ENCODE measurements at regions not wholly inside any gene's neighbourhood (a gene's known extent, or its start where the extent isn't known, plus 50 kb on each side); places are given as distances from the start of the nearest gene placed in this dataset.

GRCh38 chr15:58309963-58310928 is 121.5 kb upstream of the LIPC start:
- intact Hi-C loops (cut with micrococcal nuclease): no loop called here
- H3K36me3 ChIP-seq (ENCODE audit: control insufficient read depth in 1 of 2, insufficient read depth in 2 of 2, low read length in 2 of 2): no peaks in the 10 kb centered on the region
- H3K27me3 ChIP-seq (ENCODE audit: insufficient read depth, low read length): no peaks in the 10 kb centered on the region
- H3K9me2 ChIP-seq (ENCODE audit: insufficient read depth): no peaks in the 10 kb centered on the region
- no peaks in the 10 kb centered on the region for H3K4me1 ChIP-seq (ENCODE audit: control insufficient read depth in 1 of 2, insufficient read depth in 2 of 2, low read length in 2 of 2)
- ATAC-seq (no peak), DNase-seq (ENCODE audit: low read depth, low spot score) (no peak)
- POLR2A ChIA-PET: no interaction called here
- no peak overlapping the region for H3K9ac ChIP-seq (ENCODE audit: low read length)
- H3K79me2 ChIP-seq (ENCODE audit: insufficient read depth, low read length): no peaks in the 10 kb centered on the region
- RAD21 ChIA-PET (ENCODE audit: low non-redundant PET in 1 of 2, low total read pairs in 2 of 2, uncharacterized antibody in 2 of 2, unreplicated experiment in 2 of 2): no interaction called here
- H4K20me1 ChIP-seq (ENCODE audit: insufficient read depth): no peaks in the 10 kb centered on the region
- BruUV-seq (replicated peaks): no TSS peak
- H3K4me2 ChIP-seq (ENCODE audit: low read length): no peak overlapping the region
- no peak for TF ChIP-seq FOSL1 (IDR thresholded peaks at IDR 0.05; ENCODE audit: low read depth)
- TF ChIP-seq ZBTB33 (IDR thresholded peaks at IDR 0.05; ENCODE audit: extremely low read depth, insufficient replicate concordance, low read length): no peak
- TF ChIP-seq JUND (IDR thresholded peaks at IDR 0.05): no peak
- no peak overlapping the region for H2AFZ ChIP-seq (ENCODE audit: low read depth, low read length, poor library complexity, severe bottlenecking)
- no peak overlapping the region for H3K4me3 ChIP-seq (replicated peaks in 1 of 2; ENCODE audit: low read depth in 1 of 2, low read length in 2 of 2)
- CTCF ChIA-PET: interaction anchor here (1.6 kb wide), 1 partner anchor 13 kb away, joined by 5 read pairs; no protein-coding TSS in a partner anchor
- no peak overlapping the region for H3K27ac ChIP-seq (ENCODE audit: low read depth, low read length)
- H3K9me3 ChIP-seq (ENCODE audit: control insufficient read depth in 1 of 2, insufficient read depth in 1 of 2, low read depth in 1 of 2, low read length in 2 of 2): no peaks in the 10 kb centered on the region

GRCh38 chr15:58311556-58311955 is 120.2 kb upstream of the LIPC start:
- H2AFZ ChIP-seq (ENCODE audit: low read depth, low read length, poor library complexity, severe bottlenecking): no peak overlapping the region
- H4K20me1 ChIP-seq (ENCODE audit: insufficient read depth): no peaks in the 10 kb centered on the region
- ATAC-seq (no peak), DNase-seq (ENCODE audit: low read depth, low spot score) (no peak)
- RAD21 ChIA-PET (ENCODE audit: low non-redundant PET in 1 of 2, low total read pairs in 2 of 2, uncharacterized antibody in 2 of 2, unreplicated experiment in 2 of 2): no interaction called here
- intact Hi-C loops (cut with micrococcal nuclease): no loop called here
- H3K27ac ChIP-seq (ENCODE audit: low read depth, low read length): no peak overlapping the region
- no peaks in the 10 kb centered on the region for H3K79me2 ChIP-seq (ENCODE audit: insufficient read depth, low read length)
- H3K4me3 ChIP-seq (replicated peaks in 1 of 2; ENCODE audit: low read depth in 1 of 2, low read length in 2 of 2): no peak overlapping the region
- no peaks in the 10 kb centered on the region for H3K27me3 ChIP-seq (ENCODE audit: insufficient read depth, low read length)
- no peaks in the 10 kb centered on the region for H3K4me1 ChIP-seq (ENCODE audit: control insufficient read depth in 1 of 2, insufficient read depth in 2 of 2, low read length in 2 of 2)
- no peak overlapping the region for H3K4me2 ChIP-seq (ENCODE audit: low read length)
- TF ChIP-seq EZH2 (IDR thresholded peaks at IDR 0.05) (no peak), FOSL1 (IDR thresholded peaks at IDR 0.05; ENCODE audit: low read depth) (no peak), SRF (IDR thresholded peaks at IDR 0.05; ENCODE audit: low read depth) (no peak), EZH2phosphoT487 (IDR thresholded peaks at IDR 0.05; ENCODE audit: borderline replicate concordance) (no peak)
- POLR2A ChIA-PET: no interaction called here
- no peaks in the 10 kb centered on the region for H3K9me2 ChIP-seq (ENCODE audit: insufficient read depth)
- BruUV-seq (replicated peaks): no TSS peak
- CTCF ChIA-PET: interaction anchor here (0.7 kb wide), 1 partner anchor 886 kb away, joined by 4 read pairs; no protein-coding TSS in a partner anchor
- no peaks in the 10 kb centered on the region for H3K9me3 ChIP-seq (ENCODE audit: control insufficient read depth in 1 of 2, insufficient read depth in 1 of 2, low read depth in 1 of 2, low read length in 2 of 2)
- no peaks in the 10 kb centered on the region for H3K36me3 ChIP-seq (ENCODE audit: control insufficient read depth in 1 of 2, insufficient read depth in 2 of 2, low read length in 2 of 2)
- H3K9ac ChIP-seq (ENCODE audit: low read length): no peak overlapping the region

Measured in HCT116 (cell line).